GM21360 (cell line): ENCODE measurements at regions not wholly inside any gene's neighbourhood (a gene's known extent, or its start where the extent isn't known, plus 50 kb on each side); places are given as distances from the start of the nearest gene placed in this dataset.

ENCODE experiments used
- ATAC-seq: cut with Tn5 transposase; IDR thresholded peaks from one replicate; pipeline ENCODE4 v1.9.1; 2021; ENCODE audit warnings: mild to moderate bottlenecking, moderate library complexity; ENCODE audit not compliant: unreplicated experiment

GRCh38 chr6:97572943-97573342 lies 289.9 kb upstream of the MMS22L start:
- no peak for ATAC-seq

DNA sequence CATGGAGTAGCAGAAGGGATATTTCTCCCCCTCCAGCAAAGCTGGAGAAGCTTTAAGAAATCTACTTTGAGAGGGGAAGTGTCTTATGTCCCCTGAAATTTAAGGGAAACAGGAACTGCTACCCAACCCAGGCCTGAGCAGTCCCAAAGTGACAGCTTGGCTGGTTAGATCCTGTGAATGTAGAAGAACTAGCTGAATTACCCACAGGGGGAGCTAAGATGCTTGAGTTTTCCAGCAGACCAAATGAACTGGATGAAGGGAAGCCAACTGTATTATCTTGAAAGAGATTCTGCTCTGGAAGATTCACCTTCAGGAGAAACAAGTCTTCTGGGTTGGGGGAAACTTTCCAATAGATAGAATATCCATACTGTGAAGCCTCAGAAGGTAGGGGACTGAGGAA lies 303.3 kb upstream of the MMS22L start:
- ATAC-seq = no peak

DNA sequence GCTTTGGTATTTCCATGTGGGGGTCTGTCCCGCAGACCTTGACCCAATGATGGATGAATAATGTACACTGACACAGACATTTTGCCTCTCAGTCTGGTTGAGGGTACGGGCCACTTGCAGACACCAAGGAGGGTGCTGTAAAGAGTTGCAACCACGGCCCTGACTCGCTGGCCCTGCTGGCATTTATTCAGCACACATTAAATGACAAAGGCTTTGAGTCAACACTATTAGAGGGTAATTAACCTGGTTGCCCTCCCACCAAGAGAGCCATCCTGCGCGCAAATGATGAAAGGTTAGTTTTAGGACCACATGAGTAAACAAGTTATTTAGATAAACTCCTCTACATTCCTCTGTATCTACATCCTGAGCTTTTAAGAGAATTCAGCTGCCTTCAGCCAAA lies 308.9 kb upstream of the MMS22L start:
- ATAC-seq = no peak

DNA sequence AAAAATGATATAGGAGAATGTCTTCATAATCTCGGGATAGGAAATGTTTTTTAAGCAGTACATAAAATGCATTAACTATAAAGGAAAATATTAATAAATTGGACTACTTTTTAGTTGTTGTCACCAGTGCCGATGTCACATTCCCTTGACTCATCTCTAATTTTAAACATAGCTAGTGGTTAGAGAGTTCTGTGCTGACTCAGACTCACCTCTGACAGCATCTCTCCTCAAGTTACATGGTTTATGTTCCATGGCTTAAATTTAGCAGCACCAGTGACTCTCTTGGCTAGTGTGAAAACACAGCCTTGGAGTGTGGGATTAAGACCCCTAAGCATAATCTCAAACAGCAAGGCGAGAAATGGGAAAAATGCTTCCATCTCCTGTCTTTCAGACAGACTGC lies 311.8 kb upstream of the MMS22L start:
- no peak for ATAC-seq

DNA sequence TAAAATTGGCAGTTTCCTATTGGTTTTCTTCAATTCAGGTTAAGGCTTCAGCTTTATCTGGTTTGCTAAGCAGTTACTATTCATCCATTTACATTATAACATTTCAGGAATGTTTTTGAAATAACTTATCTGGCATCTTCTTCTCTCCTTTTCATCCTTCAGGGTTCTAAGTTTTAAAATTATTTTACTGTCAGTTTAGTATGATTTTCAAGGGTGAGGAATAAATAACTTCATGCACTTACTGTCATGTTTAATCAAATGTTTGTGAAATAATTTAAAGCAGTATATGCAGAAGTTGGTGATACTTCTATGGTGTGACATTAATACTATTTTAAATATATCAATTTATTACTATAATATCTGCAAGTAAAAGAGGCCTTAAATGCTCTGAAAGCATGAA lies 338.1 kb upstream of the MMS22L start:
- ATAC-seq = no peak

DNA sequence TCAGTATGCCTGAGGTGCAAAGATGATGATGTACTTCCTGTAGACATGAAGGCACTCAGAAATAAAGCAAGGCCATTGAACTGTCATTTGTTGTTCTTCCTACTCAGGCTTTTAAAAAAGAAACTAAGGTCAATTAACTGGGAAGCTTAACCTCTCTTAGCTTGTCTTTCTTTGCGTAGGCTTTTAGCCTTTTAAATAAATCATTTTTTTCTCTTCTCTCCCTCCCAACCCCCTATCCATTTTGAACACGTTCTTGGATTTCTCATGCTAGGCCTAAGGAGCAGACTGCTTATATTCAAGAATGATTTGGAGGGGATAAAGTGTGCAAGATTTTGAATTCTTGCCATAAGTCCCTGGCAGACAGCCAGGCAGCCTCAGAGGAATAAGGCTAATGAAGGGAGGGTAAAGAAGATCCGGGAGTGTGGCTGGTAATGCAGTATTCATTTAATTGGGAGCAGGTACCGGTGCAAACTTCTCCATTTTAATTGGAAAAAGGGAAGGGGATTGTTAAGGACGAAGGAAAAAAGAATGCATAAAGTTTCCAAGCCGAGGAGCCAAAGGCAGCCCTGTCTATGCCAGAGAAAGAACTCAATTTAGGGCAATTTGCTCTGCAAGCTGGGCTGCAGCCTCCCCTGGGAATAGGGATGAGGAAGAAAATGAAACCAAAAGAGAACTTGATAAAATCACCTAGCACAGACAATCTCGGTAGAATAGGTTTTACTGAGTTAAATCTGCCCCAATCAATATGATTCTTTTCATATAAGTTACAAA lies 343.8 kb upstream of the MMS22L start:
- no peak for ATAC-seq

GRCh38 chr6:97629180-97629579 lies 346.2 kb upstream of the MMS22L start:
- no peak for ATAC-seq

- no peak for ATAC-seq
Observed at GRCh38 chr6:97630604-97631003, 347.6 kb upstream of the MMS22L start.

- ATAC-seq = no peak
Observed at GRCh38 chr6:97632341-97632740, 349.3 kb upstream of the MMS22L start.

DNA sequence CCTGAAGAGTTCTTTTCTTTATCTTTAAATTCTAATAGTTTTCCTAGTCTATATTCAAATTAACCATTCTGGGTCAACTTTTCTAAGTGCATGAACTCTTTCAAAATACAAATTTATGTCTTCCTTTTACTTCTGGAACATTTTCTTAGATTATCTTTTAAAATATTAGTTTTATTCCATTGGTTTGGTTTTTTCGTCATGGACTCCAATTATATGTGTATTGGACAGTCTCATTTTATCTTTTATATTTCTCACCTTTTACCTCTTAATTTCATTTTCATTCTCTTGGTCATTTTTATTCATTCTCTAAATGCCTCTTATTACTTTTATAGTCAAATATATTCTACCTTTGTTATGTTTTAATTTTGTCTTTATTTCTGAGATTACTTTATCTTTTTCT lies 356.7 kb upstream of the MMS22L start:
- no peak for ATAC-seq

GRCh38 chr6:97644353-97644752 lies 361.3 kb upstream of the MMS22L start:
- no peak for ATAC-seq

DNA sequence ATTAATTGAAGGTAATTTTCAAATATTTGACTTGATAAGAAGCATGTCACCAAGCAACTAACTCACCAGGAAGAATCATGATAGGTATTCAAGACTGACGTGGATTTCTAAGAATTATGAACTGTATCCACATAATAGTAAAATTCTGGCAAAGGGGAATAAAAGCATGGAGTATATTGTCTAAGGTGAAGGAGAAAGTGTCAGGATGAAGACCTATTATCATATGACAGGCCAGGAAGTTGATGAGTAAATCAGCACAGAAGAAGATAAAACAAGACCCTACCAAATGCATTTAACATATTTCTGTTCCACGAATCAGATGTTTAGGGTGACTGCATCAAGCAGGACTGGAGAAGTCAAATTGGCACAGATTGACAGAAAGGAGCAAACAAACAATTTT lies 362.7 kb upstream of the MMS22L start:
- no peak for ATAC-seq

DNA sequence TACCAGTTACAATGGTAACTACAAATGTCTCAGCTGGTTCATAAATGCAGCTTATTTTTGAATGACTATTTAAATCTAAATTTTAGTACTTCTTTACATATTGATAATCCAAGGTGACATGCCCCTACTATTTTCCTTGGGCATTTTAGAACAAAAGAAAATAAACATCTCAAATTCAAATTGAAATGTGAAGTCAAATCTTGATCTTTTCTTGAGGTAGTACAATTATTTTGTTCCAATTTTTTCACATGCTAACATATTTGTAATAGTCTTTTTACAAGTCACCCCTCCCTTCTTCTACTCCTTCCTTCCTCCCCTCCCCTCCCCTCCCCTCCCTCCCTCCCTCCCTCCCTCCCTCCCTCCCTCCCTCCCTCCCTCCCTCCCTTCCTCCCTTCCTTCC lies 370.1 kb upstream of the MMS22L start:
- no peak for ATAC-seq

GRCh38 chr6:97653517-97653916 lies 370.5 kb upstream of the MMS22L start:
- ATAC-seq = no peak

DNA sequence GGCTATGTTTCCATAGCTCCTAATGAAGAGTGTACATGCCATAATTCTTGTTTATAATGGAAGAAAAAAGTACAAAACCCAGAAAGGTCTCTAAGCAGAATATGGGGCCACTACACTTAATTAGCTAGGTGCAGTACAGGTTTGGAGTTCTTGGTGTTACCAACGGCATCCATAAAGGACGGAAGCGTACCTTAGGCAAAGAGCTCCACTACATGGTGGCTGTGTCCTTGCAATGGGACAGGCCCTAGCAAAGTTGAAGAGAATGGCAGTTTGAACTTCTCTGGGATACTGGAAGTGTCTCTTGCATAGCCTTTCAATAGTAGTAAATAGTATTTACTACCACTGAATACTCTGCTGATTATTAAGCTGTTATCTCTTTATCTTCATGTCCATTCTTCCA lies 371.7 kb upstream of the MMS22L start:
- no peak for ATAC-seq

- ATAC-seq = no peak
Observed at GRCh38 chr6:97656236-97656635, 373.2 kb upstream of the MMS22L start.

- no peak for ATAC-seq
Observed at GRCh38 chr6:97656706-97657350, 373.8 kb upstream of the MMS22L start.

GRCh38 chr6:97658090-97658489 lies 375.1 kb upstream of the MMS22L start:
- ATAC-seq = no peak

- no peak for ATAC-seq
Observed at GRCh38 chr6:97663252-97663651, 380.2 kb upstream of the MMS22L start.

DNA sequence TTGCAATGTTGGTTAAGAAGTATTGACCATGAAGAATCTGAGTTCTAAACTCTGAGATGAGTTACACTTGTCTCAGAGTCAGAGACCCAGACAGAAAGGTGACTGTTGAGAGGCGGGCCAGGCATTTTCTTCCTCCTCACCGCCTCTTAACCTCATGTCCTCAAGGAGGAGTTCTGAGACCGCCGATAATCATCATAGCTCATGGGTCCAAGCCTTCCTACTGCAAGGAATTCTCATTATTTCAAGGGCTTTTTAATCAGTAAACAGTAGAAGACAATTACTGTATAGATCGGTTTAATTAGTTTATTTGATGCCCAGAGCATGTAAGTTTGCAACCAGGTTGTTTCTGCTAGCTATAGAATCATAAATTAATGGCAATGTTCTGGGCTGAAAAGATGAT lies 382.4 kb upstream of the MMS22L start:
- ATAC-seq = no peak

GRCh38 chr6:97666889-97667288 lies 383.9 kb upstream of the MMS22L start:
- ATAC-seq = no peak

DNA sequence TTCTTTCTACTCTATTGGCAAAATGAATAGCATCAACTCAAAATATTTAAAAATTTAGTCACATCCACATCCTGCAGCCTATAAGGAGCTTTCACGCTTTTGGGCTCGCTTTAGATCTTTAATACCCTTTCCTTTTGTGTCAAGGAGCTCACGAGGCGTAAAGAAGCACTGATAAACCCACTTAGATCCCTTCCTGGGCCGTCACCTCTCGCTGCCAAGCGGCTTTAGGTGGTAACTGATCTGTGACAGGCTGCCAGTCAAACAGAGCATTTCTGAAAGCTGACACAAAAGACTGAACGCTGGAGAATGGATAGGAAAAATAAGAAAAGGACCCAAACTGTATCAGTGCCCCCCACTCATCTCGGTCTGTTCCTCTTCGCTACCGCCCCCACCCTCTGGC lies 385.7 kb upstream of the MMS22L start:
- ATAC-seq = peak; percentile 38
